Hepatocyte (in vitro differentiated cells): ENCODE measurements at regions not wholly inside any gene's neighbourhood (a gene's known extent, or its start where the extent isn't known, plus 50 kb on each side); places are given as distances from the start of the nearest gene placed in this dataset.

Experiments used
- EZH2 ChIP-seq: fragments of 200-600 bp; sonication (generic); IDR thresholded peaks from 2 replicates; pipeline ENCODE4 v1.6.1; 2016; ENCODE audit warnings: antibody characterized with exemption, mild to moderate bottlenecking, borderline replicate concordance
- TF ChIP-seq, protein P1 (sequence below): fragments of 200-600 bp; sonication (generic); IDR thresholded peaks from 2 replicates; pipeline ENCODE4 v1.5.1; 2016; ENCODE audit warnings: antibody characterized with exemption, mild to moderate bottlenecking; ENCODE audit not compliant: poor library complexity

DNA sequence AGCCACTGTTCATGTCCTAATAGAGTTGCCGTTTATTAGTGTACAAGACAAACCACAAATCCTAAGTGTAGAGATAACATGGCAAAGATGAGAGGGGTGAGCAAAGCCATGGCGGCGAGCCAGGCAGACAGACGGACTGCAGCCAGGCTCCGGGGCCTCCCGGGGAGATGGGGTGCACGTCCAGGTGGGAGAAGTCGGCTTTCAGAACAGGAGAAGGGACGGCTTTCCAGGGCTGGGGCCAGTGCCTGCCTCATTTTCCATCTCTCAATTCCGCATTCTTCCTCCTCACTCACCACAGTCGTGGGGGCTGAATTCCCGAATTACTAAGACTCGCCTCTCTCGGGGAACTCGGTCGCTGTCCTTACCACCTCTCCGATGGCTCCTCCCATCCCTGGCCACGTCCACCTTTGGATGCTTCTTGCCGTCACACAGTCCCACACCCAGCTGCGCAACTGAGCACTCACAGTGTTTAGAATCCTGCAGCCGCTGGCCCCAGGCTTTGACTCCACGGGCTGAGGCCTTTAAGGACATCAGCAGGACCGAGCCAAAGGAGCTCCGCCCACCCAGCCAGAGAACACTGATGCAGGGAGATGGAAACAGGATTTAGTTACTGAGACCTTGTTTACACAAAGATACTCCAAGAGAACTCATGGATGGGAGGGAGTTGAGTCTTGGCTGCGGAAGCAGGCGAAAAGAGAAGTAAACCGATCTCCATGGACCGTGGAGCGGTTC is 59.7 kb downstream of the RNF112 start:
- TF ChIP-seq, protein P1, sequence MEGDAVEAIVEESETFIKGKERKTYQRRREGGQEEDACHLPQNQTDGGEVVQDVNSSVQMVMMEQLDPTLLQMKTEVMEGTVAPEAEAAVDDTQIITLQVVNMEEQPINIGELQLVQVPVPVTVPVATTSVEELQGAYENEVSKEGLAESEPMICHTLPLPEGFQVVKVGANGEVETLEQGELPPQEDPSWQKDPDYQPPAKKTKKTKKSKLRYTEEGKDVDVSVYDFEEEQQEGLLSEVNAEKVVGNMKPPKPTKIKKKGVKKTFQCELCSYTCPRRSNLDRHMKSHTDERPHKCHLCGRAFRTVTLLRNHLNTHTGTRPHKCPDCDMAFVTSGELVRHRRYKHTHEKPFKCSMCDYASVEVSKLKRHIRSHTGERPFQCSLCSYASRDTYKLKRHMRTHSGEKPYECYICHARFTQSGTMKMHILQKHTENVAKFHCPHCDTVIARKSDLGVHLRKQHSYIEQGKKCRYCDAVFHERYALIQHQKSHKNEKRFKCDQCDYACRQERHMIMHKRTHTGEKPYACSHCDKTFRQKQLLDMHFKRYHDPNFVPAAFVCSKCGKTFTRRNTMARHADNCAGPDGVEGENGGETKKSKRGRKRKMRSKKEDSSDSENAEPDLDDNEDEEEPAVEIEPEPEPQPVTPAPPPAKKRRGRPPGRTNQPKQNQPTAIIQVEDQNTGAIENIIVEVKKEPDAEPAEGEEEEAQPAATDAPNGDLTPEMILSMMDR: no peak
- TF ChIP-seq EZH2: no peak
